SK-N-SH treated with all-trans-retinoic acid at 6 μM for 48 hours (cell line): ENCODE measurements at regions not wholly inside any gene's neighbourhood (a gene's known extent, or its start where the extent isn't known, plus 50 kb on each side); places are given as distances from the start of the nearest gene placed in this dataset.

Experiments used
- ARNTL ChIP-seq: fragments of 450-650 bp; formaldehyde crosslinking; IDR thresholded peaks from 2 replicates; pipeline ENCODE4 v1.5.0; 2020; ENCODE audit warnings: low read depth, mild to moderate bottlenecking, moderate library complexity, borderline replicate concordance
- BACH2 ChIP-seq: fragments of 250-450 bp; sonication (Bioruptor Pico); IDR thresholded peaks from 2 replicates; pipeline ENCODE4 v1.9.0; 2021; ENCODE audit warnings: mild to moderate bottlenecking, borderline replicate concordance
- CSDC2 ChIP-seq: fragments of 250-450 bp; sonication (Bioruptor Pico); IDR thresholded peaks from 2 replicates; pipeline ENCODE4 v1.5.0; 2020; ENCODE audit warnings: mild to moderate bottlenecking, moderate library complexity
- CSRNP3 ChIP-seq: fragments of 250-450 bp; sonication (Bioruptor Pico); IDR thresholded peaks from 2 replicates; pipeline ENCODE4 v1.5.1; 2021; ENCODE audit warnings: mild to moderate bottlenecking, moderate library complexity
- ESRRG ChIP-seq: fragments of 250-450 bp; sonication (Bioruptor Pico); IDR thresholded peaks from 2 replicates; pipeline ENCODE4 v1.6.1; 2021; ENCODE audit warnings: mild to moderate bottlenecking
- PATZ1 ChIP-seq: fragments of 250-450 bp; sonication (Bioruptor Pico); IDR thresholded peaks from 2 replicates; pipeline ENCODE4 v1.8.0; 2020; ENCODE audit warnings: mild to moderate bottlenecking, moderate library complexity, borderline replicate concordance
- POU6F1 ChIP-seq: fragments of 250-450 bp; sonication (Bioruptor Pico); IDR thresholded peaks from 2 replicates; pipeline ENCODE4 v1.8.0; 2021; ENCODE audit warnings: low read depth, mild to moderate bottlenecking, moderate library complexity, borderline replicate concordance
- PPARA ChIP-seq: fragments of 250-450 bp; sonication (Bioruptor Pico); IDR thresholded peaks from 2 replicates; pipeline ENCODE4 v1.5.0; 2020; ENCODE audit warnings: mild to moderate bottlenecking, borderline replicate concordance
- RARB ChIP-seq: fragments of 250-450 bp; sonication (Bioruptor Pico); IDR thresholded peaks from 2 replicates; pipeline ENCODE4 v1.8.0; 2021; ENCODE audit warnings: mild to moderate bottlenecking, moderate library complexity
- TSHZ2 ChIP-seq: fragments of 250-450 bp; sonication (Bioruptor Pico); IDR thresholded peaks from 2 replicates; pipeline ENCODE4 v1.5.0; 2020; ENCODE audit warnings: mild to moderate bottlenecking, moderate library complexity
- ZFP3 ChIP-seq: fragments of 250-450 bp; sonication (Bioruptor Pico); IDR thresholded peaks from 2 replicates; pipeline ENCODE4 v1.5.0; 2020; ENCODE audit warnings: mild to moderate bottlenecking, moderate library complexity
- ZNF565 ChIP-seq: fragments of 450-650 bp; formaldehyde crosslinking; conservative IDR thresholded peaks from 2 replicates; pipeline ENCODE4 v1.5.0; 2020; ENCODE audit warnings: low read depth, mild to moderate bottlenecking, moderate library complexity
- ZNF70 ChIP-seq: fragments of 450-650 bp; formaldehyde crosslinking; IDR thresholded peaks from 2 replicates; pipeline ENCODE4 v1.5.0; 2020; ENCODE audit warnings: mild to moderate bottlenecking, moderate library complexity
- ZNF8 ChIP-seq: fragments of 450-650 bp; formaldehyde crosslinking; IDR thresholded peaks from 2 replicates; pipeline ENCODE4 v1.5.0; 2020; ENCODE audit warnings: mild to moderate bottlenecking, moderate library complexity

GRCh38 chr15:61425934-61426333 is 196.8 kb upstream of the RORA start:
- TF ChIP-seq ZNF8 (CRISPR knock-in tag) (no peak), ZNF70 (CRISPR knock-in tag) (no peak), ESRRG (CRISPR knock-in tag) (no peak), PPARA (no peak), BACH2 (CRISPR knock-in tag) (no peak), POU6F1 (CRISPR knock-in tag) (no peak), RARB (CRISPR knock-in tag) (no peak), TSHZ2 (no peak), ZNF565 (no peak), PATZ1 (CRISPR knock-in tag) (no peak), CSRNP3 (no peak), ZFP3 (CRISPR knock-in tag) (no peak), CSDC2 (CRISPR knock-in tag) (no peak), ARNTL (no peak)
